Activated naive CD4-positive, alpha-beta T cell treated with anti-CD3 and anti-CD28 coated beads, Interleukin-2, amount 50 U/mL, for 24 hours (primary cell): ENCODE measurements at regions not wholly inside any gene's neighbourhood (a gene's known extent, or its start where the extent isn't known, plus 50 kb on each side); places are given as distances from the start of the nearest gene placed in this dataset.

ENCODE experiments used
- H3K27ac Mint-ChIP-seq: one replicate; pipeline ENCODE4 v1.8.0; 2021; ENCODE audit warnings: mild to moderate bottlenecking, mixed read lengths
- H3K27me3 Mint-ChIP-seq: one replicate; pipeline ENCODE4 v1.8.0; 2021; ENCODE audit warnings: mixed read lengths
- H3K36me3 Mint-ChIP-seq: one replicate; pipeline ENCODE4 v1.8.0; 2021; ENCODE audit warnings: mixed read lengths
- H3K4me1 Mint-ChIP-seq: one replicate; pipeline ENCODE4 v1.8.0; 2021; ENCODE audit warnings: mixed read lengths
- H3K4me3 Mint-ChIP-seq: one replicate; pipeline ENCODE4 v1.8.0; 2021; ENCODE audit warnings: mild to moderate bottlenecking, mixed read lengths
- H3K9me3 Mint-ChIP-seq: one replicate; pipeline ENCODE4 v1.8.0; 2021; ENCODE audit warnings: mixed read lengths

DNA sequence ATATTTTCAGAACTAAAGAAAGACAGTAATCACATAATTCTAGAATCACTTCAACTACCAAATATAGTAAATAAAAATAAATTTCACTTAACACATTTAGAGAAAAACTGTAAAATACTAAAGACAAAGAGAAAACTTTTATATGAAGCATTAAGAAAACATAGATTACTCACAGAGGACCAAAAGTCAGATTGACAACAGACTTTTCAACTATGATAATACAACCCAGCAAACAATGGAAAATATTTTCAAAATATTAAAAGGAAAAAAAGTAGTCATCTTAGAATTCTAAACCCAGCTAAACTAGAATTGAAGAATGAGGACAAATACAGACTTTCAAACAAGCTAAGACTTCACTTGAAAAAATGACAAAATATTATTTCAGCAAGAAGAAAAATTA is 164.8 kb upstream of the ARID1B start:
- H3K36me3 Mint-ChIP-seq: peaks cover 6% of the 10 kb centered on the region
- no peak overlapping the region for H3K4me3 Mint-ChIP-seq
- H3K27ac Mint-ChIP-seq: no peak overlapping the region
- H3K27me3 Mint-ChIP-seq: peaks cover 1% of the 10 kb centered on the region
- no peaks in the 10 kb centered on the region for H3K4me1 Mint-ChIP-seq
- peaks cover 11% of the 10 kb centered on the region for H3K9me3 Mint-ChIP-seq

GRCh38 chr6:156602066-156602385 is 175.2 kb upstream of the ARID1B start:
- H3K36me3 Mint-ChIP-seq: no peaks in the 10 kb centered on the region
- peaks cover 5% of the 10 kb centered on the region for H3K9me3 Mint-ChIP-seq
- H3K4me3 Mint-ChIP-seq: no peak overlapping the region
- H3K4me1 Mint-ChIP-seq: no peaks in the 10 kb centered on the region
- H3K27me3 Mint-ChIP-seq: peaks cover 3% of the 10 kb centered on the region
- H3K27ac Mint-ChIP-seq: no peak overlapping the region

GRCh38 chr6:156601152-156602065 is 175.8 kb upstream of the ARID1B start:
- Mint-ChIP-seq H3K36me3 (no peaks in the 10 kb centered on the region), H3K27ac (no peak overlapping the region), H3K27me3 (peaks cover 3% of the 10 kb centered on the region)

GRCh38 chr6:156600678-156601077 is 176.5 kb upstream of the ARID1B start:
- Mint-ChIP-seq H3K27ac (no peak overlapping the region), H3K4me1 (no peaks in the 10 kb centered on the region), H3K9me3 (peaks cover under 1% of the 10 kb centered on the region), H3K36me3 (no peaks in the 10 kb centered on the region), H3K4me3 (no peak overlapping the region), H3K27me3 (peaks cover 1% of the 10 kb centered on the region)

More at GRCh38 chr6:156601152-156602065, 175.8 kb upstream of the ARID1B start:
- H3K4me1 Mint-ChIP-seq: no peaks in the 10 kb centered on the region
- no peak overlapping the region for H3K4me3 Mint-ChIP-seq
- peaks cover 5% of the 10 kb centered on the region for H3K9me3 Mint-ChIP-seq

DNA sequence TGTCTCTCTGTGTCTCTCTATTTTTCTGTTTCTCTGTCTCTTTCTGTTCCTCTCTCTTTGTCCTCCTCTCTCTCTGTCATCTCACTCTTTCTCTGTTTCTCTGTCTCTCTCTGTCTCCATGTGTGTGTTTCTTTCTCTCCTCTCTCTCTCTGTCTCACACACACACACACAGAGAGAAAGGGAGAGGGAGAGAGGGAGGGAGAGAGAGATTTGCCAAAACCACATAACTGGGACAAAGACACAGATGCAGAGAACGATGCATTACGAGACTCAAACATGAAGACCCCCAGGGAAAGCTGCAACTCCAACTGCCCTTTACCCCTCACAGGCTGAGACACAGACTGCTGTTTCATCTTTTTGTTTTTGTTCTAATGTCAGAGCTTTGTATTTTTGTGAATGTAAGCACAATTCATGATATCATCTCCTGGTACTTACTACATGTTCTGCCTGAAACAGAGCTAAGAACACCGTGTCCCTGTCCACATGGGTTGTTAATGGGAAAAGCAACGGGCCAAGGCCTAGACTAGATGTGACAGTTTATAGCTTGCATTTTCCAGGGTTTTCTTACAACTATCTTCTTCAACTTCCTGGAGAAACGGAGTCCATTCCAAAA is 177.1 kb upstream of the ARID1B start:
- no peaks in the 10 kb centered on the region for H3K9me3 Mint-ChIP-seq
- H3K27ac Mint-ChIP-seq: peak overlapping the region; percentile 30
- H3K27me3 Mint-ChIP-seq: peaks cover 1% of the 10 kb centered on the region
- H3K4me1 Mint-ChIP-seq: no peaks in the 10 kb centered on the region
- H3K4me3 Mint-ChIP-seq: no peak overlapping the region
- H3K36me3 Mint-ChIP-seq: no peaks in the 10 kb centered on the region

DNA sequence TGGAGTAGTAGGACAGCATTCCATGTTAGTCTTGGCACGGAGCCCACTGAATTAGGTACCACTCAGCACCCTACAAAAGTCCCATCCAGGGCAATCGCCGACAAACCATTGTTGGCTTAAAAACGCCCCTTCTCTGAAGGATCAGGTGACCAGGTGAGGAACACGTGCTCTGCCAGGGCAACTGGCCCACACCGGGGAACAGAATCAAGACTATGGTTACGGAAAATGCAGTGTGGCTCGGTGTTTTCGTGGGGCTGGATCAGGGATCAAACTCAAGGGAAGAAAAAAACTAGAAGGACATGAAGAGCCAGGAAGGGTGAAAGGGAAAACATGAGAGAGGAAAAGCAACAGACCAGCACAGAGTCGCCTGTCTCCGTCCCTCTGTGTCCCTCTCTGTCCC is 177.8 kb upstream of the ARID1B start:
- Mint-ChIP-seq H3K4me3 (no peak overlapping the region), H3K9me3 (no peaks in the 10 kb centered on the region), H3K27me3 (peaks cover 1% of the 10 kb centered on the region), H3K36me3 (no peaks in the 10 kb centered on the region), H3K27ac (peak overlapping the region; percentile 5), H3K4me1 (no peaks in the 10 kb centered on the region)

GRCh38 chr6:156598855-156599180 is 178.4 kb upstream of the ARID1B start:
- Mint-ChIP-seq H3K9me3 (no peaks in the 10 kb centered on the region), H3K27ac (no peak overlapping the region), H3K27me3 (peaks cover 1% of the 10 kb centered on the region), H3K36me3 (no peaks in the 10 kb centered on the region), H3K4me1 (no peaks in the 10 kb centered on the region), H3K4me3 (no peak overlapping the region)

DNA sequence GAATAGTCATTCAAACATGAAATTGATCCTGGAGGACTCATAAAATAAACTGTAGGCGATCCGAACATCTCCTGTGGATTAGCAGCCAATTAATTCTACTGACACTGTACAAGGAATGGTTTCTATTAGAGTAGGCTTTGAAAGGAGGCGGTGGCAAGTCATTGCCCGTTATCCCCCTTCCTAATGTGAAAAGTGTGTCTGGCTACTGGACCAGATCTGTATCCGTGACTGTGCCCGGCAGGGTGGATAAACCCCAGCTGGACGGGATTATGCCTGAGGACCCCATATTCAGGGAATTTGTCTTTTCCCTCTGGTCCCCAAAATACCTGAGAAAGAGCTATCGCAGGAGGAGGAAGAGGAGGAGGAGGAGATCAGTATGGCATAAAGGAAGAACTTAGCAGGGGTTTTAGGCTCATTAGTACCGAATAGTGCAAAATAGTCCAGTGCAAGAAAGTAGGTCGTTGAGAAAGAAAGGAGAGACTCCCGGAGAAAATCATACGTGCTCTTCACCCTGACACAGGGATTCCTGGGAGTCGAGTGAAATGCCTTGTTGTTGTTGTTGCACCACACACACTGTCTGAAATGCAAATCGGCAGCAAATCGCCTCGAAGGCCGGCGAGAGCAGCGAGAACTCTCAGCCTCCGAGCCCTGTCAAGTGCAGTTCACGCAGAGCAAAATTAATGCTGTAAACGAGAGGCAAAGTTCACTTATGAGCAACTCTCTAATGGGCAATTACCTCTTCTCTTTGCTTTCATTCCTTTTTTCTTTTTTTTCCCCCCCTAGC is 178.9 kb upstream of the ARID1B start:
- Mint-ChIP-seq H3K9me3 (no peaks in the 10 kb centered on the region), H3K4me3 (no peak overlapping the region)

DNA sequence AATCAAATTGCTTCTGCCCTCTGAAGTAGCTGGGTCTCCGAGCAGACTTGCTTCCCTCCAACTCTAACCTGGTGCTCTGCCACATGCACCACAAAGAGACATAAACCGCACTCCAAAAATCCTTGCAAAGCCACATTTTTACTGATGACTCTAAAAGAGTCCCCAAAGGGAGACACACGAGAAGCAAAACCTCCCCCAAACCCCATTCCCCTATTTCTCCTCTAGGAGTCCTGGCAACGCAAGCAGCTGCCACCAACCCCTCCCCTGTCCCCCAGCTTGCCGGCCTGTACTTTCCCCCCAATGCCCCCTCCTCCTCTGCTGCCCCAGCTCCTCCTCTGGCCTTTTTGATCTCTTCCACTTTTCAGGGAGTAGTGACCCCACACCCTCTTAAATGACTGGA is 180.1 kb upstream of the ARID1B start:
- H3K4me1 Mint-ChIP-seq: no peaks in the 10 kb centered on the region

More for the DNA sequence above, 178.9 kb upstream of the ARID1B start:
- H3K4me1 Mint-ChIP-seq: no peaks in the 10 kb centered on the region
- H3K36me3 Mint-ChIP-seq: no peaks in the 10 kb centered on the region
- no peak overlapping the region for H3K27ac Mint-ChIP-seq
- no peaks in the 10 kb centered on the region for H3K27me3 Mint-ChIP-seq

DNA sequence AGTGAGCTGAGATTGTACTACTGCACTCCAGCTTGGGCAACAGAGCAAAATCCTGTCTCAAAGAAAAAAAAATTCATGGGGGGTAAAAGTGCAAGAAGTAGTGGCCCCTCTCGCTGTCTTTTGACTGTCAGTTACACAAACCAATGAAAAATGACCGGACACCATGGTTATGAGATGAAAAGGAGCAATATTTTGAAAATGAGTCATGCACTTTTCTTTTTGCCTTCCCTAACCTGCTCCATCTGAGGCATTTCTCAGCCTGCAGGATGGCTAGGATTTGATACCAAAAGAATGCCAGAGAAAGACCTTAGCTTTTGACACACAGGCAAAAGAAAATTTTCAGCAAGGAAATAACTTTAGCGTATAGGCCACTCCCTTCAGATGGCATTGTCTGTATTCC is 181.7 kb upstream of the ARID1B start:
- no peak overlapping the region for H3K4me3 Mint-ChIP-seq
- H3K9me3 Mint-ChIP-seq: no peaks in the 10 kb centered on the region
- H3K27ac Mint-ChIP-seq: no peak overlapping the region
- no peaks in the 10 kb centered on the region for H3K36me3 Mint-ChIP-seq
- peaks cover 4% of the 10 kb centered on the region for H3K27me3 Mint-ChIP-seq
- no peaks in the 10 kb centered on the region for H3K4me1 Mint-ChIP-seq

More for the DNA sequence above, 180.1 kb upstream of the ARID1B start:
- Mint-ChIP-seq H3K27ac (no peak overlapping the region), H3K27me3 (no peaks in the 10 kb centered on the region), H3K4me3 (no peak overlapping the region), H3K9me3 (no peaks in the 10 kb centered on the region), H3K36me3 (no peaks in the 10 kb centered on the region)

- H3K27me3 Mint-ChIP-seq: peaks cover 4% of the 10 kb centered on the region
- no peaks in the 10 kb centered on the region for H3K4me1 Mint-ChIP-seq
- no peaks in the 10 kb centered on the region for H3K36me3 Mint-ChIP-seq
- H3K9me3 Mint-ChIP-seq: no peaks in the 10 kb centered on the region
- H3K27ac Mint-ChIP-seq: no peak overlapping the region
- no peak overlapping the region for H3K4me3 Mint-ChIP-seq
Observed at GRCh38 chr6:156593893-156594292, 183.3 kb upstream of the ARID1B start.

GRCh38 chr6:156593127-156593526 is 184.1 kb upstream of the ARID1B start:
- Mint-ChIP-seq H3K27ac (no peak overlapping the region), H3K36me3 (no peaks in the 10 kb centered on the region), H3K4me3 (no peak overlapping the region), H3K27me3 (peaks cover 4% of the 10 kb centered on the region), H3K9me3 (no peaks in the 10 kb centered on the region), H3K4me1 (no peaks in the 10 kb centered on the region)

DNA sequence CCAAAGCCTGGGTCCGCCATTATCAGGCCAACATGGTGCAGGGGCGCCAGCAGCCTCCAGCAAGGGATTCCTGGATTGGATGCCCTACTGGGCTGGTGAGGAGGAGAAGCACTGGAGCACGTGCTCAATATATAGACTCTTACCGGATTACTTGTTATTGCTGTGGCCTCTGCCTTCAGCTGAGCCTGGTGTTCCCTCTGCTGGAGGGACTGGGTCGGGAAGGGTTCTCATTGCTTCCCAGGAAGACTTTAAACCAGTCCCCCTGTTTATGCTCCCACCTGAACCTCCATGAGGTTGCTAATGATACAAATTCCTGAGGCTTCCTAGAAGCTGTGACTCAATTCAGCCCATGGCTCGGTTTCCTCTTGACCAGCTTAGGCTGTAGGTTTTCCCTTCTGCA is 186.7 kb upstream of the ARID1B start:
- no peaks in the 10 kb centered on the region for H3K9me3 Mint-ChIP-seq
- no peaks in the 10 kb centered on the region for H3K36me3 Mint-ChIP-seq
- H3K27me3 Mint-ChIP-seq: peaks cover 4% of the 10 kb centered on the region
- H3K4me3 Mint-ChIP-seq: no peak overlapping the region
- H3K4me1 Mint-ChIP-seq: no peaks in the 10 kb centered on the region
- no peak overlapping the region for H3K27ac Mint-ChIP-seq

- no peaks in the 10 kb centered on the region for H3K9me3 Mint-ChIP-seq
- H3K36me3 Mint-ChIP-seq: peaks cover 1% of the 10 kb centered on the region
- no peak overlapping the region for H3K27ac Mint-ChIP-seq
- H3K4me1 Mint-ChIP-seq: no peaks in the 10 kb centered on the region
- no peak overlapping the region for H3K4me3 Mint-ChIP-seq
- H3K27me3 Mint-ChIP-seq: peaks cover 5% of the 10 kb centered on the region
Observed at GRCh38 chr6:156589281-156589680, 187.9 kb upstream of the ARID1B start.

DNA sequence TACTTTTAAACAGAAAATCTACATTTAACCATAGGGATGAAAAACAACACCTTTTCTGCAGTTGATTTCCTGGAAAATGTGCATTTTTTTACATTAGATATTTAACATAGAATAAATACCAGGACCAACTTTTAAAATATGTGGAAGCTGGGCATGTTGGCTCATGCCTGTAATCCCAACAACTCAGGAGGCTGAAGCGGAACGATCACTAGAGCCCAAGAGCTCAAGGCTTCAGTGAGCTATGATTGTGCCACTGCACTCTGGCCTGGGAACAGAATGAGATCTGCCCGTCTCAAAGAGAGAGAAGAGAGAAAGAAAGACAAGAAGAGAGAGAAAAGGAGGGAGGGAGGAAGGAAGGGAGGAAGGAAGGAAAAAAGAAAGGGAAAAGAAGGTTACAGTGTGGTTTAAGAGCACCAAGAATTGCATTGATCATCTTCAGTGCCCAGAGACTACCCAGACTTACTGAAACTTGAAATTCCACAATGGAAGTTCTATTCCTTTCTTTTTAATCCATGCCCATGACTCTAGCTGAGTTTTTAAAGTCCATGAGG is 189.4 kb upstream of the ARID1B start:
- Mint-ChIP-seq H3K27ac (no peak overlapping the region), H3K9me3 (no peaks in the 10 kb centered on the region), H3K4me3 (no peak overlapping the region), H3K27me3 (peaks cover 5% of the 10 kb centered on the region), H3K36me3 (peaks cover 1% of the 10 kb centered on the region), H3K4me1 (no peaks in the 10 kb centered on the region)

DNA sequence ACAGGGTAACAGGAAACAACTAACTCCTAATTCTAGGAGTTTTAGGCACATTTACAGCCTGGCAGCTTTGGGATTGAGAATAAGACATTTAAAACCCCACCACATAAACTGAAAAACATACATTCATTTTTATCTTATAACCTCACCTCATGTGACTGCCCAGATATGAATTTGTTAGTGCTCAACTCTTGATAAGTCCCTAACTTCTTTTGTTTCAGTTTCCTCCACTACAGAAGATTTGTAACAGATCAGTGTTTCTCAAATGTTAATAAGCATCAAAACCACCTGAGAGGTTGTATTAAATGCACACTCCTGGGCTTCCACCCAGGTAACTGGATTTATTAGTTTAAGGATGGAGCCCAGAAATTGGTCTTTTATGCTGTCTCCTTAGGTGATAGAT is 190.1 kb upstream of the ARID1B start:
- Mint-ChIP-seq H3K27ac (no peak overlapping the region), H3K4me3 (no peak overlapping the region), H3K36me3 (peaks cover 1% of the 10 kb centered on the region), H3K9me3 (no peaks in the 10 kb centered on the region), H3K27me3 (peaks cover 5% of the 10 kb centered on the region), H3K4me1 (no peaks in the 10 kb centered on the region)
